WTC11 (cell line): ENCODE measurements at regions not wholly inside any gene's neighbourhood (a gene's known extent, or its start where the extent isn't known, plus 50 kb on each side); places are given as distances from the start of the nearest gene placed in this dataset.

ENCODE experiments used
- ATAC-seq: fragments of 200-7000 bp; cut with Tn5 transposase; 2 replicates; pipeline ENCODE4 v1.10.0; 2021; ENCODE audit warnings: mild to moderate bottlenecking, moderate library complexity
- CTCF ChIA-PET: fragments of 300-600 bp; sonication (Branson Sonifier 250); formaldehyde crosslinking; loops from one replicate; lab custom pipeline; 2021; ENCODE audit warnings: antibody characterized with exemption; lab: Charles Lee
- POLR2A ChIA-PET: fragments of 350-600 bp; sonication (Branson Sonifier 250); formaldehyde crosslinking; loops from one replicate; lab custom pipeline; 2021; ENCODE audit warnings: antibody characterized with exemption; lab: Charles Lee
- DNase-seq: peaks from one replicate; pipeline ENCODE4 v3.0.0; 2021; ENCODE audit warnings: low spot score
- H3K27ac Mint-ChIP-seq: 2 replicates; pipeline ENCODE4 v1.8.0; 2021; ENCODE audit warnings: mixed read lengths
- H3K27me3 Mint-ChIP-seq: 2 replicates; pipeline ENCODE4 v1.8.0; 2021; ENCODE audit warnings: low read depth, mild to moderate bottlenecking, moderate library complexity, mixed read lengths
- H3K36me3 Mint-ChIP-seq: 2 replicates; pipeline ENCODE4 v1.8.0; 2021; ENCODE audit warnings: mixed read lengths
- H3K4me1 Mint-ChIP-seq: 2 replicates; pipeline ENCODE4 v1.8.0; 2022; ENCODE audit warnings: mixed read lengths
- H3K4me3 Mint-ChIP-seq: 2 replicates; pipeline ENCODE4 v1.8.0; 2021; ENCODE audit warnings: mild to moderate bottlenecking, moderate library complexity, mixed read lengths
- H3K9me3 Mint-ChIP-seq: 2 replicates; pipeline ENCODE4 v1.8.0; 2021; ENCODE audit warnings: mixed read lengths
- ATF1 ChIP-seq: sonication (generic); formaldehyde crosslinking; IDR thresholded peaks from 2 replicates; pipeline ENCODE4 v1.8.1; 2023; ENCODE audit warnings: mild to moderate bottlenecking, moderate library complexity, missing genetic modification reagents
- CREB1 ChIP-seq: sonication (generic); formaldehyde crosslinking; IDR thresholded peaks from 2 replicates; pipeline ENCODE4 v1.8.0; 2023; ENCODE audit warnings: mild to moderate bottlenecking, missing genetic modification reagents
- CREM ChIP-seq: sonication (generic); formaldehyde crosslinking; IDR thresholded peaks from 2 replicates; pipeline ENCODE4 v1.8.1; 2022; ENCODE audit warnings: mild to moderate bottlenecking, missing genetic modification reagents, moderate library complexity
- CTCF ChIP-seq: fragments of 200-600 bp; IDR thresholded peaks from 2 replicates; pipeline ENCODE4 v1.8.0; 2022; ENCODE audit warnings: antibody characterized with exemption
- ELF4 ChIP-seq: sonication (generic); formaldehyde crosslinking; IDR thresholded peaks from 2 replicates; pipeline ENCODE4 v1.8.1; 2022; ENCODE audit warnings: low read depth, mild to moderate bottlenecking, moderate library complexity, missing genetic modification reagents
- ETV6 ChIP-seq: sonication (generic); formaldehyde crosslinking; IDR thresholded peaks from 2 replicates; pipeline ENCODE4 v1.8.1; 2022; ENCODE audit warnings: mild to moderate bottlenecking, missing genetic modification reagents
- FOXP1 ChIP-seq: sonication (generic); formaldehyde crosslinking; IDR thresholded peaks from 2 replicates; pipeline ENCODE4 v1.8.0; 2022; ENCODE audit warnings: missing genetic modification reagents, mild to moderate bottlenecking, moderate library complexity, borderline replicate concordance
- GTF2I ChIP-seq: fragments of 250-450 bp; sonication (Bioruptor Pico); conservative IDR thresholded peaks from 2 replicates; pipeline ENCODE4 v1.4.0; 2021; ENCODE audit warnings: mild to moderate bottlenecking
- HMGA2 ChIP-seq: fragments of 250-450 bp; sonication (Bioruptor Pico); IDR thresholded peaks from 2 replicates; pipeline ENCODE4 v1.4.0; 2021; ENCODE audit warnings: mild to moderate bottlenecking, moderate library complexity
- IRF1 ChIP-seq: sonication (generic); formaldehyde crosslinking; IDR thresholded peaks from 2 replicates; pipeline ENCODE4 v1.8.0; 2023; ENCODE audit warnings: missing genetic modification reagents
- JUN ChIP-seq: sonication (generic); formaldehyde crosslinking; IDR thresholded peaks from 2 replicates; pipeline ENCODE4 v1.8.0; 2023; ENCODE audit warnings: mild to moderate bottlenecking, missing genetic modification reagents
- MXD4 ChIP-seq: fragments of 250-450 bp; sonication (Bioruptor Pico); IDR thresholded peaks from 2 replicates; pipeline ENCODE4 v1.8.0; 2021; ENCODE audit warnings: mild to moderate bottlenecking, moderate library complexity, borderline replicate concordance
- MYBL2 ChIP-seq: sonication (generic); formaldehyde crosslinking; IDR thresholded peaks from 2 replicates; pipeline ENCODE4 v1.8.1; 2023; ENCODE audit warnings: mild to moderate bottlenecking, moderate library complexity, missing genetic modification reagents
- NR1H2 ChIP-seq: sonication (generic); formaldehyde crosslinking; IDR thresholded peaks from 2 replicates; pipeline ENCODE4 v1.9.0; 2021; ENCODE audit warnings: mild to moderate bottlenecking, moderate library complexity, missing genetic modification reagents
- PRDM15 ChIP-seq: sonication (generic); formaldehyde crosslinking; IDR thresholded peaks from 2 replicates; pipeline ENCODE4 v1.8.0; 2022; ENCODE audit warnings: missing genetic modification reagents
- RELA ChIP-seq: sonication (generic); formaldehyde crosslinking; IDR thresholded peaks from 2 replicates; pipeline ENCODE4 v1.8.1; 2022; ENCODE audit warnings: missing genetic modification reagents, mild to moderate bottlenecking, borderline replicate concordance
- RORB ChIP-seq: fragments of 250-450 bp; sonication (Bioruptor Pico); IDR thresholded peaks from 2 replicates; pipeline ENCODE4 v1.9.0; 2021; ENCODE audit warnings: mild to moderate bottlenecking
- SOX15 ChIP-seq: fragments of 250-450 bp; sonication (Bioruptor Pico); IDR thresholded peaks from 2 replicates; pipeline ENCODE4 v1.9.0; 2021; ENCODE audit warnings: mild to moderate bottlenecking
- SP1 ChIP-seq: sonication (generic); formaldehyde crosslinking; conservative IDR thresholded peaks from 2 replicates; pipeline ENCODE4 v1.8.1; 2022; ENCODE audit warnings: missing genetic modification reagents
- ZBTB21 ChIP-seq: sonication (generic); formaldehyde crosslinking; IDR thresholded peaks from 2 replicates; pipeline ENCODE4 v1.8.1; 2023; ENCODE audit warnings: mild to moderate bottlenecking, missing genetic modification reagents, borderline replicate concordance
- ZNF138 ChIP-seq: sonication (generic); formaldehyde crosslinking; conservative IDR thresholded peaks from 2 replicates; pipeline ENCODE4 v1.8.1; 2022; ENCODE audit warnings: mild to moderate bottlenecking, moderate library complexity, missing genetic modification reagents
- ZNF219 ChIP-seq: sonication (generic); formaldehyde crosslinking; IDR thresholded peaks from 2 replicates; pipeline ENCODE4 v1.8.0; 2023; ENCODE audit warnings: missing genetic modification reagents, mild to moderate bottlenecking, borderline replicate concordance
- ZNF416 ChIP-seq: fragments of 250-450 bp; sonication (Bioruptor Pico); IDR thresholded peaks from 2 replicates; pipeline ENCODE4 v1.9.0; 2021; ENCODE audit warnings: mild to moderate bottlenecking, inconsistent platforms
- ZNF423 ChIP-seq: fragments of 250-450 bp; sonication (Bioruptor Pico); IDR thresholded peaks from 2 replicates; pipeline ENCODE4 v2.1.2; 2022; ENCODE audit warnings: mild to moderate bottlenecking, moderate library complexity
- ZNF425 ChIP-seq: fragments of 250-450 bp; sonication (Bioruptor Pico); conservative IDR thresholded peaks from 2 replicates; pipeline ENCODE4 v1.9.0; 2021; ENCODE audit warnings: mild to moderate bottlenecking
- ZNF671 ChIP-seq: fragments of 250-450 bp; sonication (Bioruptor Pico); IDR thresholded peaks from 2 replicates; pipeline ENCODE4 v1.8.0; 2021; ENCODE audit warnings: mild to moderate bottlenecking

DNA sequence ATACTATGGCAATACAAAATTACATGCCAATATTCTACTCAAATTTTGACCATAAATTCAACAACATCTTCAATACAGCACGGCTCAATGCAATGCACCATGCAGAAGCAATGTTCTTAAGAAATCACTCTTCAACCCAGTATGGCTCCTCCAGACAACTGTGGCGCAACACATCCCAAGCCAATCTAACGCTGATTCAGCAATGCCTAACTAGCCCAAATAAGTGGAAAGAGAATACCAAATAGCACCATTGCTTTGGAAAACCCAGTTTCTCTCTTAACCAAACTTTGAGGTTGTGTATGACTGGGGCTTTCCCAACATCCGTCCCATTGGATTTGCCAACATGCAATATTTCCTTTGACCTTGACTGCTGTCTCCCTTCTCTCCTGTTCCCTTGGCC, 211.1 kb upstream of the TBX3 start (continued):
- TF ChIP-seq CREB1 (CRISPR knock-in tag) (no peak), NR1H2 (CRISPR knock-in tag) (no peak)

DNA sequence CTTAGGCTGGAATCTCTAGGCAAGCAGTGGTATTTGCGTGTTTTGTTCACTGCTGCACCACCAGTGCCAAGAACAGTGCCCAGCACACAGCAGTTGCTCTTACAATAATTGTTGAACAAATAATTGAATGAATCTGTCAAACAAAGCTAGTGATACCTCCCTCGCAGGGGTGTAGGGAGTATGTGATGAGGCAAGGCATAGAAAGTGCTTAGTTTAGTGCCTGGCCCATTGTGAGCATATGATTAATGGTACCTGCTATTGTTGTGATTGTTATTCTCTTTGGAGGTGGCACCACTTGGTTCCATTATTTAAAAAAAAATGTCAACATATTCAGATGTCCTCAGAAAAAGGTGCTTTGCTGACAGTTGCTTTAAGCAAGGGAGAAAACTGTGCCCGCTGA, 210.1 kb upstream of the TBX3 start:
- DNase-seq = no peak
- H3K27me3 Mint-ChIP-seq = no peaks in the 10 kb centered on the region
- H3K36me3 Mint-ChIP-seq = no peaks in the 10 kb centered on the region
- POLR2A ChIA-PET = no interaction called here
- ATAC-seq = no peak
- peaks cover 12% of the 10 kb centered on the region for H3K4me1 Mint-ChIP-seq
- no peak overlapping the region for H3K27ac Mint-ChIP-seq
- H3K4me3 Mint-ChIP-seq = no peak overlapping the region
- no peaks in the 10 kb centered on the region; the same call in 1 of the 2 replicates for H3K9me3 Mint-ChIP-seq
- TF ChIP-seq SOX15 (CRISPR knock-in tag) (no peak), CREM (CRISPR knock-in tag) (no peak), ZNF671 (CRISPR knock-in tag) (no peak), JUN (no peak), ZBTB21 (CRISPR knock-in tag) (no peak), ETV6 (CRISPR knock-in tag) (no peak), ZNF416 (CRISPR knock-in tag) (no peak), PRDM15 (CRISPR knock-in tag) (no peak), ATF1 (CRISPR knock-in tag) (no peak), MYBL2 (no peak), MXD4 (CRISPR knock-in tag) (no peak)
- CTCF ChIA-PET = interaction anchor here (0.5 kb wide), 1 partner anchor 703 kb away, joined by 3 read pairs; no protein-coding TSS in a partner anchor

DNA sequence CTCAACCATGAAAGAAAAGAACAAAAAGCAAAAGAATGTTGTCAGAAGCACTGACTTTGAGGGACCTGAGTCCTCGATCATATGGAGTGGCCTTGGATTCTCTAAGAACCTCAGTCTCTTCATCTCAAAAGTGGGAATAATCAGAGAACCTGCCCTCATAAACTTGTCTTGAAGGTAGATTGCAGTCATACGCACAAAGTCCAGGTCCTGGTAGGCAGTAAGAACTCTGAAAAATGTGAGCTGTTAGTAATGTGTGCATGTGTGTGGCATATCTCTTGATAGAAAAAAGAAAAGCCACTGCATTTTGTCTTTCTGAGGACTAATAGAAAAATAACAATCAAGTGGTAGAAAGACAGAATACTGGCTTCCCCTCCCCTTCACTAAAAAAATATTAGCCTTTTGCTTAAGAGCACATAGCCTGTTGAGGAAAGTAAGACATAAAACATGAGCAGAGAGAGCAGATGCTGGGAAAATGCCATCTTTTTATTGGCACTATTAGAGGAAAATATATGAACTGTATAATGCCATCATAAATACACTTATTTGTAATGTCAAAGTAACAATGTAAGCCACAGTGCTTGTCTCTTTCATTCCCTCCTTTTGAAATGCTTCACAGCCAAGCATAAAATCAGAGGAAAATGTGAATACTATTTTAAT, 205.1 kb upstream of the TBX3 start:
- POLR2A ChIA-PET = no interaction called here
- Mint-ChIP-seq H3K4me1 (0 out of 2 replicates have a peak, but pooled peaks cover 3% of the 10 kb centered on the region), H3K9me3 (no peaks in the 10 kb centered on the region), H3K4me3 (no peak overlapping the region), H3K27ac (no peak overlapping the region), H3K36me3 (no peaks in the 10 kb centered on the region), H3K27me3 (no peaks in the 10 kb centered on the region)
- no peak for ATAC-seq
- TF ChIP-seq GTF2I (CRISPR knock-in tag) (no peak), ZNF138 (CRISPR knock-in tag) (no peak), HMGA2 (CRISPR knock-in tag) (no peak), CREM (CRISPR knock-in tag) (no peak), ETV6 (CRISPR knock-in tag) (no peak), RORB (CRISPR knock-in tag) (no peak), ELF4 (no peak), SP1 (CRISPR knock-in tag) (no peak), CTCF (no peak), ZNF425 (CRISPR knock-in tag) (no peak), RELA (no peak), ZNF423 (CRISPR knock-in tag) (no peak), JUN (no peak), FOXP1 (CRISPR knock-in tag) (no peak), IRF1 (CRISPR knock-in tag) (no peak), ZNF219 (no peak)
- CTCF ChIA-PET = no interaction called here
- no peak for DNase-seq
